Bone marrow (tissue), 2 donors: ENCODE measurements at regions not wholly inside any gene's neighbourhood (a gene's known extent, or its start where the extent isn't known, plus 50 kb on each side); places are given as distances from the start of the nearest gene placed in this dataset.

ENCODE experiments used
- DNase-seq, 2 donors: peaks; one replicate each; lab custom pipeline; 2025; lab: John Stamatoyannopoulos, UW

GRCh38 chr18:38022234-38022633 is 456.6 kb upstream of the CELF4 start:
- DNase-seq = no peak

GRCh38 chr18:38019292-38019691 is 453.7 kb upstream of the CELF4 start:
- DNase-seq = no peak

GRCh38 chr18:38010971-38011857 is 445.6 kb upstream of the CELF4 start:
- DNase-seq = no peak

GRCh38 chr18:38010037-38010436 is 444.4 kb upstream of the CELF4 start:
- no peak for DNase-seq

- DNase-seq = no peak
Observed at GRCh38 chr18:38009320-38009719, 443.7 kb upstream of the CELF4 start.

- no peak for DNase-seq
Observed at GRCh38 chr18:38007676-38008330, 442.2 kb upstream of the CELF4 start.

GRCh38 chr18:38007026-38007425 is 441.4 kb upstream of the CELF4 start:
- DNase-seq = no peak

GRCh38 chr18:38006541-38006940 is 440.9 kb upstream of the CELF4 start:
- no peak for DNase-seq

- DNase-seq = no peak
Observed at GRCh38 chr18:37997695-37998094, 432.1 kb upstream of the CELF4 start.

- no peak for DNase-seq
Observed at GRCh38 chr18:37987901-37988300, 422.3 kb upstream of the CELF4 start.

- DNase-seq = no peak
Observed at GRCh38 chr18:37986665-37987064, 421.1 kb upstream of the CELF4 start.

GRCh38 chr18:37985126-37985525 is 419.5 kb upstream of the CELF4 start:
- DNase-seq = no peak

GRCh38 chr18:37980556-37980955 is 415.0 kb upstream of the CELF4 start:
- DNase-seq = no peak

GRCh38 chr18:37975446-37975845 is 409.8 kb upstream of the CELF4 start:
- no peak for DNase-seq

GRCh38 chr18:37967261-37967660 is 401.7 kb upstream of the CELF4 start:
- no peak for DNase-seq

GRCh38 chr18:37965572-37965970 is 400.0 kb upstream of the CELF4 start:
- DNase-seq = no peak

GRCh38 chr18:37964885-37965571 is 399.4 kb upstream of the CELF4 start:
- no peak for DNase-seq

GRCh38 chr18:37963837-37964236 is 398.2 kb upstream of the CELF4 start:
- no peak for DNase-seq

GRCh38 chr18:37962316-37962966 is 396.8 kb upstream of the CELF4 start:
- no peak for DNase-seq

- no peak for DNase-seq
Observed at GRCh38 chr18:37958499-37958898, 392.9 kb upstream of the CELF4 start.

- peak in 1 of 2 donors; percentile 18 for DNase-seq
Observed at GRCh38 chr18:37956902-37957301, 391.3 kb upstream of the CELF4 start.

GRCh38 chr18:37956020-37956419 is 390.4 kb upstream of the CELF4 start:
- no peak for DNase-seq
